BLaER1 treated with 17β-estradiol and CSF1 and Interleukin-3, amounts not matched to agents 10 nM and 100 nM (cell line): ENCODE measurements at regions not wholly inside any gene's neighbourhood (a gene's known extent, or its start where the extent isn't known, plus 50 kb on each side); places are given as distances from the start of the nearest gene placed in this dataset.

Source experiments
- H3K27ac ChIP-seq, 11 experiments: shearing (Covaris generic); formaldehyde crosslinking; 2 replicates each; pipeline ENCODE4 v1.8.1; 2022
- H3K27me3 ChIP-seq, 11 experiments: shearing (Covaris generic); formaldehyde crosslinking; 2 replicates each; pipeline ENCODE4 v1.8.1; 2022
- H3K36me3 ChIP-seq, 11 experiments: shearing (Covaris generic); formaldehyde crosslinking; 2 replicates each; pipeline ENCODE4 v1.8.1; 2022
- H3K4me1 ChIP-seq, 10 experiments: shearing (Covaris generic); formaldehyde crosslinking; 2 replicates each; pipeline ENCODE4 v1.8.1; 2022
- H3K4me2 ChIP-seq, 11 experiments: shearing (Covaris generic); formaldehyde crosslinking; 2 replicates each; pipeline ENCODE4 v1.8.1; 2022
- H3K4me3 ChIP-seq, 10 experiments: shearing (Covaris generic); formaldehyde crosslinking; 2 replicates each; pipeline ENCODE4 v1.8.1; 2022
- H3K9ac ChIP-seq, 11 experiments: shearing (Covaris generic); formaldehyde crosslinking; 2 replicates each; pipeline ENCODE4 v1.8.1; 2022
- H3K9me3 ChIP-seq, 11 experiments: shearing (Covaris generic); formaldehyde crosslinking; replicated peaks in 1 of 11; 2 replicates each; pipeline ENCODE4 v1.8.1; 2022
- H4K20me1 ChIP-seq, 11 experiments: shearing (Covaris generic); formaldehyde crosslinking; 2 replicates each; pipeline ENCODE4 v1.8.1; 2022
- Cebpa-rat ChIP-seq, 11 experiments: shearing (Covaris generic); IDR thresholded peaks; 2 replicates each; pipeline ENCODE4 v1.8.1; 2022

- Histone ChIP-seq H3K9me3 (no peaks in the 10 kb centered on the region), H3K4me1 (no peaks in the 10 kb centered on the region), H3K9ac (no peak overlapping the region), H4K20me1 (no peaks in the 10 kb centered on the region), H3K27ac (no peak overlapping the region), H3K4me2 (no peak overlapping the region), H3K4me3 (no peak overlapping the region), H3K27me3 (no peaks in the 10 kb centered on the region), H3K36me3 (no peaks in the 10 kb centered on the region)
- peak in 1 of 11 experiments; percentile 62; a peak in 2 of 22 replicates for TF ChIP-seq Cebpa-rat (IDR thresholded peaks at IDR 0.05)
These were observed 912.6 kb upstream of the SOX9 start for GRCh38 chr17:71208111-71208704.

- no peaks in the 10 kb centered on the region for H3K27me3 ChIP-seq
- H4K20me1 ChIP-seq = no peaks in the 10 kb centered on the region
- no peak overlapping the region for H3K4me2 ChIP-seq
- no peak overlapping the region for H3K27ac ChIP-seq
- no peaks in the 10 kb centered on the region for H3K36me3 ChIP-seq
- H3K9me3 ChIP-seq = no peaks in the 10 kb centered on the region
- H3K4me1 ChIP-seq = no peaks in the 10 kb centered on the region
- no peak overlapping the region for H3K4me3 ChIP-seq
- no peak overlapping the region for H3K9ac ChIP-seq
- no peak for TF ChIP-seq Cebpa-rat (IDR thresholded peaks at IDR 0.05)
These were observed 906.9 kb upstream of the SOX9 start for GRCh38 chr17:71213936-71214335.

DNA sequence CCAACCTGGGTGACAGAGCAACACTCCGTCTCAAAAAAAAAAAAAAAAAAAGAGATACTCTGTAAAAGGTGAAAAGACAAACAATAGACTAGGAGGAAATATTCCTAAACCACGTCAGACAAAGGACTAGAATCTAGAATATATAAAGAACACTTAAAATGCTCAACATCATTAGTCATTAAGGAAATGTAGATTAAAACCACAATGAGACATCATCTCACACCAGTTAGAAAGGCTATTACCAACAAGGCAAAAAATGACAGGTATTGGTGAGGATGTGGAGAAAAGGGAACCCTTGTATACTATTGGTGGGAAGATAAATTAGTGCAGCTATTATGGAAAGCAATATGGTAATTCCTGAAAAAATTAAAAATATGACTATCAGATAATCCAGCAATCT lies 903.1 kb upstream of the SOX9 start:
- no peaks in the 10 kb centered on the region for H3K27me3 ChIP-seq
- H4K20me1 ChIP-seq = no peaks in the 10 kb centered on the region
- no peaks in the 10 kb centered on the region for H3K9me3 ChIP-seq
- no peak overlapping the region for H3K4me3 ChIP-seq
- no peaks in the 10 kb centered on the region for H3K36me3 ChIP-seq
- no peak overlapping the region for H3K9ac ChIP-seq
- H3K27ac ChIP-seq = no peak overlapping the region
- no peaks in the 10 kb centered on the region for H3K4me1 ChIP-seq
- H3K4me2 ChIP-seq = no peak overlapping the region
- no peak for TF ChIP-seq Cebpa-rat (IDR thresholded peaks at IDR 0.05)

GRCh38 chr17:71224824-71225575 lies 895.8 kb upstream of the SOX9 start:
- Histone ChIP-seq H3K36me3 (no peaks in the 10 kb centered on the region), H3K9ac (no peak overlapping the region), H4K20me1 (no peaks in the 10 kb centered on the region), H3K4me2 (no peak overlapping the region), H3K9me3 (no peaks in the 10 kb centered on the region), H3K4me1 (no peaks in the 10 kb centered on the region), H3K27ac (no peak overlapping the region), H3K4me3 (no peak overlapping the region), H3K27me3 (no peaks in the 10 kb centered on the region)
- no peak for TF ChIP-seq Cebpa-rat (IDR thresholded peaks at IDR 0.05)

GRCh38 chr17:71227841-71228240 lies 893.0 kb upstream of the SOX9 start:
- no peak for TF ChIP-seq Cebpa-rat (IDR thresholded peaks at IDR 0.05)

DNA sequence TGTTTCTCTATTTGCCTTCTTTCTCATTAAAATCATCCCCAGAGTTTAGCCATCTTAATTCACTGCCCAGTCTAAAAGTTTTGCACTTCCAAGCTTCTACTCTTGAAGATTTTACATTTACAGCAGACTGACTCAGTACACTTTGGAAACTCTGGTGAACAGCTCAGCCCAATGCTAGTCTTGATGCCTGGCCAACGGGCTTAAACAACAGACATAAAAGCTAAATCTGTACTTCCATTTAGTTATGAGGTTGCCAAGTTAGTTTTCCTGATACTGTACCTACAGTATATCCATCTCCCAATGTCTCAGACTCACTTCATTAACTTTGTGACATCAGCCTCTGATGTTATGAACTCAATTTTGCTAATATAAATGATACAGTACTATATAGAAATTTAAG lies 891.8 kb upstream of the SOX9 start:
- H3K27ac ChIP-seq = no peak overlapping the region
- H3K4me1 ChIP-seq = no peaks in the 10 kb centered on the region
- no peak overlapping the region for H3K4me3 ChIP-seq
- H3K4me2 ChIP-seq = no peak overlapping the region
- no peaks in the 10 kb centered on the region for H3K36me3 ChIP-seq
- H3K27me3 ChIP-seq = no peaks in the 10 kb centered on the region
- no peaks in the 10 kb centered on the region for H4K20me1 ChIP-seq
- H3K9me3 ChIP-seq = no peaks in the 10 kb centered on the region
- no peak overlapping the region for H3K9ac ChIP-seq
- TF ChIP-seq Cebpa-rat (IDR thresholded peaks at IDR 0.05) = no peak

More at GRCh38 chr17:71227841-71228240, 893.0 kb upstream of the SOX9 start:
- Histone ChIP-seq H3K27me3 (no peaks in the 10 kb centered on the region), H3K36me3 (no peaks in the 10 kb centered on the region), H3K4me1 (no peaks in the 10 kb centered on the region), H3K4me2 (no peak overlapping the region), H4K20me1 (no peaks in the 10 kb centered on the region), H3K9ac (no peak overlapping the region), H3K9me3 (no peaks in the 10 kb centered on the region), H3K4me3 (no peak overlapping the region), H3K27ac (no peak overlapping the region)

GRCh38 chr17:71232801-71233559 lies 887.8 kb upstream of the SOX9 start:
- no peak for TF ChIP-seq Cebpa-rat (IDR thresholded peaks at IDR 0.05)
- no peak overlapping the region for H3K4me3 ChIP-seq
- H3K9ac ChIP-seq = no peak overlapping the region
- no peaks in the 10 kb centered on the region for H3K4me1 ChIP-seq
- H3K4me2 ChIP-seq = no peak overlapping the region
- H3K27me3 ChIP-seq = no peaks in the 10 kb centered on the region
- no peaks in the 10 kb centered on the region for H3K36me3 ChIP-seq
- no peaks in the 10 kb centered on the region for H4K20me1 ChIP-seq
- H3K27ac ChIP-seq = no peak overlapping the region
- H3K9me3 ChIP-seq = no peaks in the 10 kb centered on the region

- Histone ChIP-seq H3K9me3 (no peaks in the 10 kb centered on the region), H3K4me3 (no peak overlapping the region), H3K27ac (no peak overlapping the region), H3K36me3 (no peaks in the 10 kb centered on the region), H4K20me1 (no peaks in the 10 kb centered on the region), H3K9ac (no peak overlapping the region), H3K27me3 (no peaks in the 10 kb centered on the region), H3K4me2 (no peak overlapping the region), H3K4me1 (no peaks in the 10 kb centered on the region)
- no peak for TF ChIP-seq Cebpa-rat (IDR thresholded peaks at IDR 0.05)
These were observed 886.5 kb upstream of the SOX9 start for GRCh38 chr17:71234349-71234748.

- H3K9me3 ChIP-seq = no peaks in the 10 kb centered on the region
- no peaks in the 10 kb centered on the region for H3K4me1 ChIP-seq
- no peak overlapping the region for H3K4me3 ChIP-seq
- H3K9ac ChIP-seq = no peak overlapping the region
- no peak overlapping the region for H3K27ac ChIP-seq
- H3K27me3 ChIP-seq = no peaks in the 10 kb centered on the region
- TF ChIP-seq Cebpa-rat (IDR thresholded peaks at IDR 0.05) = no peak
- no peak overlapping the region for H3K4me2 ChIP-seq
- no peaks in the 10 kb centered on the region for H4K20me1 ChIP-seq
- no peaks in the 10 kb centered on the region for H3K36me3 ChIP-seq
These were observed 882.8 kb upstream of the SOX9 start for GRCh38 chr17:71237903-71238538.
